Lung (tissue), 11 donors: ENCODE measurements at regions not wholly inside any gene's neighbourhood (a gene's known extent, or its start where the extent isn't known, plus 50 kb on each side); places are given as distances from the start of the nearest gene placed in this dataset.
A peak's percentile ranks its signal among the peaks of the same experiment; 100 is the strongest.
"Not testable (repeated sequence)": the region's sequence is repeated elsewhere in the genome, so short reads cannot be mapped to it uniquely, and the experiment has no call there.

ENCODE experiments used
- ATAC-seq: fragments of 200-7000 bp; cut with Tn5 transposase; one replicate; pipeline ENCODE4 v1.9.1; 2020; ENCODE audit warnings: moderate number of reproducible peaks; ENCODE audit not compliant: insufficient read depth, low FRiP score
- DNase-seq, 3 donors: peaks; one replicate each; pipeline ENCODE4 v3.0.0-alpha.2; 2013 to 2017
- H3K27ac ChIP-seq, 2 donors: one replicate each; pipeline ENCODE4 v1.5.1; 2013; ENCODE audit warnings: mild to moderate bottlenecking in 2 of 2, moderate library complexity in 2 of 2, control low read depth in 1 of 2, inconsistent platforms in 1 of 2, low read depth in 1 of 2, low read length in 1 of 2
- H3K27me3 ChIP-seq, 3 donors: one replicate each; pipeline ENCODE4 v1.5.1; 2013; ENCODE audit warnings: low read length in 2 of 3; ENCODE audit not compliant: control insufficient read depth in 3 of 3, insufficient read depth in 3 of 3
- H3K36me3 ChIP-seq, 4 donors: one replicate each; pipeline ENCODE4 v1.5.1; 2013; ENCODE audit warnings: low read length in 4 of 4, mild to moderate bottlenecking in 1 of 4, moderate library complexity in 1 of 4; ENCODE audit not compliant: control insufficient read depth in 4 of 4, insufficient read depth in 4 of 4
- H3K4me1 ChIP-seq, 5 donors: one replicate each; pipeline ENCODE4 v1.5.1; 2013; ENCODE audit warnings: low read length in 5 of 5, mild to moderate bottlenecking in 2 of 5, moderate library complexity in 1 of 5; ENCODE audit not compliant: control insufficient read depth in 5 of 5, insufficient read depth in 5 of 5
- H3K4me3 ChIP-seq: one replicate; pipeline ENCODE4 v1.5.1; 2013; ENCODE audit warnings: mild to moderate bottlenecking, control low read depth, moderate library complexity
- H3K9ac ChIP-seq, 2 donors: one replicate each; pipeline ENCODE4 v1.5.1; 2013; ENCODE audit warnings: low read length in 2 of 2, control low read depth in 1 of 2; ENCODE audit not compliant: insufficient read depth in 1 of 2
- H3K9me3 ChIP-seq, 4 donors: one replicate each; pipeline ENCODE4 v1.5.1; 2013; ENCODE audit warnings: low read length in 3 of 4, mild to moderate bottlenecking in 1 of 4, moderate library complexity in 1 of 4; ENCODE audit not compliant: control insufficient read depth in 4 of 4, insufficient read depth in 3 of 4
- CTCF ChIP-seq: IDR thresholded peaks from 2 replicates; pipeline ENCODE4 v1.5.1; 2012; ENCODE audit warnings: mild to moderate bottlenecking; ENCODE audit errors: control extremely low read depth, extremely low read depth
- WGBS, 2 donors: extraction: QIAGEN DNeasy Blood & Tissue Kit; methylation state at CpG; one replicate each; pipeline ENCODE4 v1.1.7; 2013; 5-methylcytosine and 5-hydroxymethylcytosine counted together
- donor health status: control.
- donor health status: control.
- donor health status: Bipolar disorder and iron deficiency.
- donor health status: healthy.
- donor health status: DM: yes; HTN: yes; CAD: no.

GRCh38 chr22:48416396-48417224 is 1411.1 kb downstream of the BRD1 start:
- DNase-seq (peak in 2 of 3 donors; percentile 17 to 41), ATAC-seq (no peak)
- Histone ChIP-seq H3K27ac (no peak overlapping the region), H3K4me1 (peaks cover 0 to 7% (median 2%) of the 10 kb centered on the region in 5 donors), H3K9ac (no peak overlapping the region), H3K36me3 (no peaks in the 10 kb centered on the region), H3K9me3 (no peaks in the 10 kb centered on the region), H3K27me3 (no peaks in the 10 kb centered on the region), H3K4me3 (no peak overlapping the region)
- WGBS, 2 donors, result 52% methylated on average over 16 of the region's 16 CpGs
- no peak for TF ChIP-seq CTCF

- peaks cover 0 to 7% (median 2%) of the 10 kb centered on the region in 5 donors for H3K4me1 ChIP-seq
- DNase-seq (no peak), ATAC-seq (no peak)
- no peaks in the 10 kb centered on the region for H3K36me3 ChIP-seq
- no peaks in the 10 kb centered on the region for H3K9me3 ChIP-seq
- no peak overlapping the region for H3K27ac ChIP-seq
- no peak overlapping the region for H3K4me3 ChIP-seq
- no peak for TF ChIP-seq CTCF
- H3K9ac ChIP-seq, result no peak overlapping the region
- WGBS, 2 donors, result 80 to 82% methylated on average over 14 of the region's 14 CpGs
- no peaks in the 10 kb centered on the region for H3K27me3 ChIP-seq
These were observed 1412.2 kb downstream of the BRD1 start for GRCh38 chr22:48415520-48415919.

- Histone ChIP-seq H3K27me3 (peaks cover 0 to 2% (median 0%) of the 10 kb centered on the region in 3 donors), H3K9ac (no peak overlapping the region), H3K36me3 (no peaks in the 10 kb centered on the region), H3K4me3 (no peak overlapping the region), H3K9me3 (no peaks in the 10 kb centered on the region), H3K4me1 (peaks cover 0 to 7% (median 2%) of the 10 kb centered on the region in 5 donors), H3K27ac (no peak overlapping the region)
- 92 to 94% methylated on average over 3 of the region's 3 CpGs for WGBS, 2 donors
- TF ChIP-seq CTCF, result no peak
- no peak for DNase-seq
- ATAC-seq, result no peak
These were observed 1413.0 kb downstream of the BRD1 start for GRCh38 chr22:48414651-48415050.

- WGBS, 2 donors, result 91 to 95% methylated on average over 17 of the region's 17 CpGs
- H3K27ac ChIP-seq, H3K36me3 ChIP-seq, H3K4me3 ChIP-seq, H3K4me1 ChIP-seq, H3K9me3 ChIP-seq, H3K9ac ChIP-seq, DNase-seq, ATAC-seq, H3K27me3 ChIP-seq: not testable (repeated sequence)
These were observed 1414.7 kb downstream of the BRD1 start for GRCh38 chr22:48412931-48413330.
